ENCODE measurements at regions not wholly inside any gene's neighbourhood (a gene's known extent, or its start where the extent isn't known, plus 50 kb on each side); places are given as distances from the start of the nearest gene placed in this dataset.
"Not testable (repeated sequence)": the region's sequence is repeated elsewhere in the genome, so short reads cannot be mapped to it uniquely, and the experiment has no call there.

- not testable (repeated sequence) for DNase-seq
Measured at GRCh38 chr17:20387549-20387948, 79.8 kb downstream of the LGALS9B start.

GRCh38 chr17:20381358-20382300, 85.7 kb downstream of the LGALS9B start:
- peak in 1 of 2 donors; percentile 23 for DNase-seq

- not testable (repeated sequence) for DNase-seq
Measured at GRCh38 chr17:20380625-20381024, 86.7 kb downstream of the LGALS9B start.

- not testable (repeated sequence) for DNase-seq
Measured at GRCh38 chr17:20379251-20379650, 88.1 kb downstream of the LGALS9B start.

DNA sequence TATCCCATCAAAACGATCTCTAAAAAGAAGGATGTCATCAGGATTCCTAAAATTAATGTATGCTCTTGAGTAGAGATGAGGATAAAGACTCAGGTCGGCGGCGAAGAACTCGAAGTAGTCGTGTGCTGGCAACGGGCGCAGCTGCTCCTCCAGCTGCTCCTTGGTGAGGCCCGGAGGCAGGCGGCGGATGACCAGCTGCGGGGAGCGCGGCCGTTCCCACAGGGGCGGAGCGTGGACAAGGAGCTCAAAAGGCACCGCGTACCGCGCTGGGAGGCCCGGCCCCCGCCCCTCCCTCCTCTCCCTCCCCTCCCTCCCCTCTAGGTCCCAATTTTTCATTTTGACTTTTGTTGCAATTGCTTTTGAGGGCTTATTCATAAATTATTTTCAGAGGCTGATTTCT, 90.7 kb downstream of the LGALS9B start:
- DNase-seq, result not testable (repeated sequence)

- DNase-seq, result not testable (repeated sequence)
Measured at GRCh38 chr17:20375745-20376144, 91.6 kb downstream of the LGALS9B start.

All from right lung (tissue), 2 donors.